ENCODE measurements at regions not wholly inside any gene's neighbourhood (a gene's known extent, or its start where the extent isn't known, plus 50 kb on each side); places are given as distances from the start of the nearest gene placed in this dataset.
"Not testable (repeated sequence)": the region's sequence is repeated elsewhere in the genome, so short reads cannot be mapped to it uniquely, and the experiment has no call there.

DNA sequence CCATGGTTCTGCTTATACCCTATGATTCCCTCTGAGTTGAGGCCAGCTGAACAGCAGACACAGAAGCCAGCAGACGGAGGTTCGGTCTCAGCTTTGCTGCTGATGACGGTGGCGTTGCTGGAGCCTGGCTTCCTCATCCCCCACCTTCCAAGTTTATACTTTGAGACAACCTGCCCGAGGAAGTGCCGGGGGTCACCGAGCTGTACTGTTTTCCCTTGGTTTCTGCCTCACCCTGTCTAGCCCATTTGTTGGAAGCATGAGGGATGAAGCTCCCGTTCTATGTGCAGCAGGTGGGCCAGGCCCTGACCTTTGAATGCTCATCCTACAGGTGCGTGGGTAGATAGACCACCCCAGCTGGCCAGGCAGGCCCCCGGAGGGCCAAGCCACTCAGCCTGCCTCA is 117.3 kb downstream of the MYCN start:
- no peak for DNase-seq

DNA sequence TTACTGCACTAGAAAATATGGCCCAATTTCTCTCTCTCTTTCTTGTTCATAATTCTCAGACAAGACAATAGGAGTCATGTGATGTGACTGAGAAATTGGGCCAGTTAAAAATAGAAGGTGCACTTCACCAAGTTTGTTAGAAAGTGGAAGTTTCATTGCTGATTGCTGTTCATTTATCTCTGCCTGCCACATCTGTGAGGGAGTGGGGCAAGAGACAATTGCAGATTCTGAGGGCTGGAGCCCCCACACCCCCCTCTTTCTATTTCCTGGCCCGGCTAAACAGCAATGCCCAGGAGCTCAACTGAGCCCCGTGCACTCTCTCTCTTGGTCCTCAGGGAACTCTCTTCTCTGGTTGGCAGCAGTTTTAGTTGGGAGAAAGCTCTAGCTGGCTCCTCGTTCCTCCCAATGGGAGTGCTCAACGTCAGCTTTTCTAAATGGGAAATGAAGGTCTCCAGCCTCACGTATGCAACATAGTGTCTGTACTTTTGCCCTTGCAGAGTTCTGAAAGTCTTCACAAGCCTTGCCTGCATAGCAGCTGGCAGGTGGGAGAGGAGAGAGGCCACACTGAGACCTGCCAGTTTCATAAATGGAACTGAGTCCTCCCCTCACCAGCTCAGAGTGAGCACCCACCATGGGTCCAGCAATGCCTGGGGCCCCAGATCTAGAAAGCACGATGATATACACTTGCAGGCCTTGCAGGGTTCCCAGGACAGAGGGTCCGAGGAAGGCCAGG is 115.7 kb downstream of the MYCN start:
- DNase-seq, result no peak

DNA sequence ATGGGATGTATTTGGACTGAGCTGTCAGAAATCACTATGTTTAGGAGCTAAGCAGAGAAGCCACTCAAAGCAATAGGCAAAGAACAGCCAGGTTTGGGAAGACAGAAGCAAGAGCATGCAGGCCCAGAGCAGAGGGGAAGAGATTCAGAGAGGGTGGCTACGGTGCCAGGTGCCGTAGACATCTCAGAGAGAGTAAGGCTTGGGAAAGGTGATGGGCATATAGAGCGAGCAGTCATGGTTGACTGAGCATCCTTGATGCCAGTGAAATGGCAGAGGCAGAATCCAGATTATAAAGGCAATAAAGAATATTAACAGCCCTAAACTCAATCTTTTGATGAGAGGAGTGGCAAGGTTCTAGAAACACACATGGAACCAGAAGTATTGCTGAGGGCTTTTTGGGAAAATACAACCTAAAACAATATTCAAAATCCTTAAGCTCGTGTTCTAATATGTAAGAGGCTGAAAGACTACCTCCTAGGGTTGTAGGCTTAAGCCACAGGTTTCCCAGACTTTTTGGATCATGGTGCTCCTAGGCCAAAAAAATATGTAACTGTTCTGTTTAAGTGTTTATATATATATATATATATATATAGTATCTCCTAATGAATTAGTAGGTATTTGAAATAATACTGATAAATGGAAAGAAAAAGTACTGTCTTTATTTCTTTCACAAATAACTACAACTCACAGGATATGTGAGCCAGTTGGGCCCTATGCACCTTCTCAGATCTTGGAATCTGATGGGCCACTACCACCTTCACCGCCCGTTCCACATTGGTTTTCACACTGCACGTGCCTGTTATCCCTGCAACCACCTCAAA is 113.3 kb downstream of the MYCN start:
- no peak for DNase-seq

DNA sequence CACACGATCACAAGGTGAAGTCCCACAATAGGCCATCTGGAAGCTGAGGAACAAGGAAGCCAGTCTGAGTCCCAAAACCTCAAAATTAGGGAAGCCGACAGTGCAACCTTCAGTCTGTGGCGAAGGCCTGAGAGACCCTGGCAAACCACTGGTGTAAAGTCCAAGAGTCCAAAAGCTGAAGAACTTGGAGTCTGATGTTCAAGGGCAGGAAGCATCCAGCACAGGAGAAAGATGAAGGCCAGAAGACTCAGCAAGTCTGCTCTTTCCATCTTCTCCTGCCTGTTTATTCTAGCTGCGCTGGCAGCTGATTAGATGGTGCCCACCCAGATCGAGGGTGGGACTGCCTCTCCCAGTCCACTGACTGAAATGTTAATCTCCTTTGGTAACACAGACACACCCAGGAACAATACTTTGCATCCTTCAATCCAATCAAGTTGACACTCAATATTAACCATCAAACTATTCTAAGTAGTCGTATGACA is 112.3 kb downstream of the MYCN start:
- not testable (repeated sequence) for DNase-seq

DNA sequence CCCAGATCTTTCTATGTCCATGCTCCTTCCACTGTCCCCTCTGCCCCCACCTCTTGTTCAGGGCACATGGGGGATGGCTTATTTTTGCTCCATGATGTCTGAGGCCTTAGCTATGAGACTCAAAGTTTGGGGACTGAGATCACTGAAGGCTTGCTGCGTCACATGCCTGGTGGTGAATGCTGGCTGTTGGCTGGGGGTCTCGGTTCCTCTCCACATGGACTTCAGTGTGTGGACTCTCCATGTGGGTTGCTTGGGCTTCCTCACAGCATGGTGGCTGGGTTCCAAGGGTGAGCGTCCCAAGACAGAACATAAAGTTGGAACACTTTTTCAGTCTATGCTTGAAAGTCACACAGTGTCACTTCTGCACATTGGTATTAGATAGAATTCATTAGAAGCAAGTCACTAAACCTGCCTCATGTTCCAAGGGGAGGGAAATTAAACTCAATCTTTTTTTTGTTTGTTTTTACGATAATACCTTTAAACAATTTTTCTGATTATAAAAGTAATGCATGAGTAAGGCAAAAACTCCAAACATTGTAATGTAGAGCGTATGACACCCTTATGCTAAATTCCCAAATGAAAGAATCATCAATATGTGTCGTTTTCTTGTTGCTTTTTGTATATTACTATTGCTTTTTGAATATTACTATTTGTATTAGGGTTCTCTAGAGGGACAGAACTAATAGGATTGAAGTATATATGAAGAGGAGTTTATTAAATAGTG is 111.7 kb downstream of the MYCN start:
- no peak for DNase-seq

DNA sequence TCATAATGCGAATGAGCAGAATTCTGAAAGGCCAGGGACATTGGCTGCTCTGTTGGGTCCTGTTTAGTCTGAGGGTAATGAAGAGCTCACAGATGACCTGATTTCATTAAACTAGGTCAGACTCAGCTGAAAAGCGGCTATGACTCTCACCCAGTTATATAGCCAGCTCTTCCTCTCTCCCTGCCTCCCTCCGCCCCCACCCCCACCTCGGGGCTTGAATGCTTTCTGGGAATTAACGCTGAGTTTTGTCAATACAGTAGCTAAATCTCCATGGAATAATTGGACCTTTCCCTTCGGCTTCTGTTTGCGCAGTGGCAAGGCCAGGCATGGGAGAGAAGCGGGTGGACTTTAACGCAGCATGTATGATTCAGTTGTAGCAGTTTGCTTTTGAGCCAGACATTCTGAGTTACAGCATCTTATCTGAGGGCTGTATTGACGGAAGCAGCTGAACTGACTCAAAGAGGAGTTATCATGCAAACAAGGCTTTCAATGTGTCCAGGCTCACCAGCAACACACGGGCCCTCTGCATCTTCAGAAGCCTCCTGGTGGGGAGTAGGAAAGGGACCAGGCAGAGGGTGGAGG is 110.6 kb downstream of the MYCN start:
- no peak for DNase-seq

DNA sequence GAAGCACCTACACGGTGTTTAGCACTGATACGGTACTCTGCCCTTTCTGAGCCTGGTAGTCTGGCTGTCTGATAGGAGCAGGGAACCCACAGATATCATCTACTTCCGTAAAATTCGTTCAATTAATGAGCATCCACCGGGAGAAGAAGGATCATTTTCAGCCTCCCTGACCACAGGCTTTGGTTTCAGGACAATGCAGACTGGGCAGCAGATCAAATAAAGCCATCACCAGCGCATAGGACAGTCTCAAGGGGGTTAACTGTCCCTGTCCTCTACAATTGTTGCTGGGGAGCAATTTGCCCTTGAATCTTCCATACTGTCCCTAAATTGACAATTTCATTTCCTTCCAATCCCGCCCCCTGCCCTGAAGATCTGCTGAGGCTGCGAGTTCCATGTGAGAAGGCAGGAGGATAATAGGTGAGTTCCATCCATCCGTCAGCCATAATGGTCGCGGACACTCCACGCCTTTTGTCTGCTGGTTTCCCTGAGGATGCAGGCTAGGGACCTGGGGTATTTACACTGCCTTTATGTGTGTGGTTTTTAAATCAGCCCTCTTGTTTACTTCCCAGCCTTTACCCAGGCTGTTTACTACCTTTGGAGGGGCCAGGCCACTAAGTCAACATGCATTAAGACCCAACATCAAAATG is 110.0 kb downstream of the MYCN start:
- DNase-seq, result no peak

DNA sequence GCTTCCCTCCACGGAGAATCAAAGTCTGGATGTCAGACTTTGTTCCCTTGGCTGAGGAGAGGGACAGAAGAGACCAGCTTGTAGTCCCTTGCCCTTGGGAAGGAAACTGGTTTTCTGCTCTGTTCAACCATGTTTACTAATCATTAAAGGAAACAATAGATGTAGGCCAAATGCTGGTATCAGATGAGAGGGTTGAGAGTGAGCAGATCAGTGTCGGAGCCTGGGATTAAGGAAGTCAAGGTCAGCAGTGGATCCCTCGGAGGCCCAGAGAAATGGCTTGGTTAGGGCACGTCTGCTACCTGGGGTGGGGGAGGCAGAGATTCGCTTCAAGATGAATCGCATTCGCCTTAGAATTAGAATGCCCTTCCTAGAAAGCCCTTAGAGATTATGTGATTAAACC is 109.1 kb downstream of the MYCN start:
- no peak for DNase-seq

DNA sequence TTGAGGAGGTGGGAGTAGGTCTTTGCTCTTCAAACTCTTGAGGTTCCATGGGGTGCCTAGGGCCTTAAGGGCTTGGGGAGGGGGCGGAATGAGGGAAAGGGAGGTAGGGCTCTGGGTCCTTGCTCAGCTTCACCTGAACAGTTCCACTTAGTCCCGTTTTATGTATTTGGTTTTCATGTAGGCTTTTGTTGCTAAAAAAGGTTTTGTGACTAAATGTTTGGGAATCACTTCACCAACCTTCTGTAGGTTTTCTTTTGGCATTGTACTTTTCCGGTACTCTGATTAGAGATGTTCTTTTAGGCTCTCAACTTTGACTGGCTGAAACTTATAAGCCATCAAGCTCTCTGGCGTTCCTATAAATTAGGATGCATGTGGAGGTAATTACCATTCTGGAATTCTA is 108.1 kb downstream of the MYCN start:
- DNase-seq, result no peak

DNA sequence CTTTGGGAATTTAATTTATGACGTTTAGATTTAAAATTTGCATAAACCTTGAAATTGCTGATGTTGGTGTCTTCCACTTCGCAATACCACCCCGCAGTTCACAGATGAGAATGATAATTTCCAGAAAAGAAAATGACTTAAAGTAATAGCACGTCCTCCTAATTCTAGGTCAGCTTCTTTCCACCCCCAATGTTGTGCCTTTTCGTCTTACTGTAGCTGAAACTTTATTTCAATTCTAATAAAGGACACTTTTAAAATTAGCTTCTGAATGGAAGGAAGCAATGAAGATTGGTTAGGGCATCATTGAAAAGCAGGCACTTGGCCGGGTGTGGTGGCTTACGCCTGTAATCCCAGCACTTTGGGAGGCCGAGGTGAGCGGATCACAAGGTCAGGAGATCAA is 107.4 kb downstream of the MYCN start:
- DNase-seq, result no peak

DNA sequence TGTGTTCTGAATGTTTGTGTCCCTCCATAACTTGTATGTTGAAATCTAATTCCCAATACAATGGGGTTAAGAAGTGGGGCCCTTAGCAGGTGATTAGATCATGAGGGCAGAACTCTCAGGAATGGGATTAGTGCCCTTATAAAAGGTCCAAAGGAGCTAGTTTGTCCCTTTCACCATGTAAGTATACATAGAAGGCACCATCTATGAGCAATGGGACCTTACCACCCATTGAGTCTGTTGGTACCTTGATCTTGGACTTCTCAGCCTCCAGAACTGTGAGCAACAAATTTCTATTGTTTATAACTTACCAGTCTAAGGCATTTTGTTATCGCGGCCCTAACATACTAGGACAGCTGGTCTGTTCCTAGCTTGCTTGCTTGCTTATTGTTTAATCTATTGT is 106.3 kb downstream of the MYCN start:
- no peak for DNase-seq

DNA sequence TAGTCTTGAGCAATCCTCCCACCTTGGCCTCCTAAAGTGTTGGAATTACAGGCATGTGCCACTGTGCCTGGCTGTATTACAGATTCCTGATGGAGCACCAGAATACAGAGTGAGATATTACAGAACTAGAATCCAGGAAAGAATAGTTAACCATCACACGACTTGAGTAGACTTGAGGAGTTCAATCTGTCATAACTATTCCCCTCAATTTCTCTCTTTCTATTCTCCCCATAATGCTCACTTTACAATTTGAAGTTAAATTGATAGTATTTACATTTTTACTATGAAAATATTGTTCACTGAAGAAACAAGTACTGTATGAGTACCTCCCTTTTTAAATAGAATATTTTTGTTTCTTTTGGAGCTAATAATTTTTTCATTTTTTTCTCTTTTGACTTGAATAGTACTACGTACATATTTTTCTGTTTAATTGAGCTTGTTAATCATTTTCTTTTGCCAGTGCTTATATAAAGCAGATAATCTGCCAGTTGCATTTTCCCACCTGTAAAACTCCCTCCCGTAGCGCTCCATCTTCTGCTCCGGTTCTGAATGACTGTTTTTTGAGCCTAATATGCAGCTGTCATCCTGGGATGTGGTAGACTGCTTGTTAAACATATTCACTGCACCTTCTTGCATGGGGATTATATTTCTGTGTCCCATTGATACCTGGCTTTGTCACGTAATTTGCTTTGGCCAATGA is 105.5 kb downstream of the MYCN start:
- no peak for DNase-seq

DNA sequence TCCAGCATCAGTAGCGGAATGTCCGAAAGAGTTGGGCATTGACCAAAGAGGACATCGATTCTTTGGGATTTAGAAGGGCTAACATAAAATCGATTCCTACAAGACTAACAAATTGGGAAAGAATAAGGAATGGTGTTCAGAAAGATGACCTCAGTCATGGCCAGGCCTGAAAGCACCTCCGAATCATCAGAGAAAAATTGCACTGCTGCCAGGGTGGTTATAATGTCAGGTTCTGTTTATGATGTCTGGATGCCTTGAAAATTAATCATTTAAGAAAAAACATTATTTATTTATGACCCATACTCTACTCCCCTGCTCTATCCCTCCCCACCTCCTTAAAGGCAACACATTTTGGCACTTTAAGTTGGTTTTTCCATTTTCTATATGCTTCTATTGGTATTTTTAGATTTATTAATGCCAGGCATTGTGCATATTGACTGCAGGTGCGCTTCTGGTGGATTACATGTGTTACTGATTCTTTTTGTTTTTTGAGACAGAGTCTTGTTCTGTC is 104.7 kb downstream of the MYCN start:
- no peak for DNase-seq

DNA sequence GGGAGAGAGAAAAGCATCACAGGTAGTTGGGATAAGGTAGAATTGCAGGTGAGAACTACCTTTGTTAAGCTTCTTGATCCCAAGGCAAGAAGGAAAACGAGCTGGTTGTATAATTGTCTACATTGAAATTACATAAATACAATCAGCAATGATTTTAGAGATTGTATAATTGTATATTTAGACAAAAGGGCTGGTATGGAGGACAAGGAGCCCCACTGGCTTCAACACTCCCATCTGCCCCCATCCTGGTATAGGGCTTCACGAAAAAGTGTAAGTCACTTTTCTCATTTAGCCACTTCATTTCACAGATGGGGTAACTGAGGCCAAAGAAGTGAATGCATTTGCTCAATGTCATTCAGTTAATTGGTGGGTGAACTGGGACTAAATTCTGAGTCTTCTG is 103.3 kb downstream of the MYCN start:
- DNase-seq, result no peak

DNA sequence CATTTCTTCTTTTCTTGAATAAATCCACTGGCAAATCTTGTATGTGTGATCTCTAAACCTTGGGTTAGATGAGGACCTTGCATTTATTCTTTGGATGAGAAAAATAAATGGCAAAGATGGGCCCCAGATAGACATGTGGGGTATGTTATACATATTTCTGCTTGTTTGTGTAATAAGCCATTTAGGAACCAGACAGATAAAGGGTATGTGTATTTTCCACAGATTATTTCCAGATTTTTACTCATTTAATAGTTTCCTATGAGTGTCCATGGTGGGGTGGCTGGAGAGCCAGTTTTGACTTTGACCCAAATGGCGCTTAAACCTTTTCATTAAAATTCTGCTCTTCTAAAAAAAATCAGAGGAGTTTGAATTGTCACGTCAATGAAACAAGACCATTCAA is 102.8 kb downstream of the MYCN start:
- DNase-seq, result no peak

DNA sequence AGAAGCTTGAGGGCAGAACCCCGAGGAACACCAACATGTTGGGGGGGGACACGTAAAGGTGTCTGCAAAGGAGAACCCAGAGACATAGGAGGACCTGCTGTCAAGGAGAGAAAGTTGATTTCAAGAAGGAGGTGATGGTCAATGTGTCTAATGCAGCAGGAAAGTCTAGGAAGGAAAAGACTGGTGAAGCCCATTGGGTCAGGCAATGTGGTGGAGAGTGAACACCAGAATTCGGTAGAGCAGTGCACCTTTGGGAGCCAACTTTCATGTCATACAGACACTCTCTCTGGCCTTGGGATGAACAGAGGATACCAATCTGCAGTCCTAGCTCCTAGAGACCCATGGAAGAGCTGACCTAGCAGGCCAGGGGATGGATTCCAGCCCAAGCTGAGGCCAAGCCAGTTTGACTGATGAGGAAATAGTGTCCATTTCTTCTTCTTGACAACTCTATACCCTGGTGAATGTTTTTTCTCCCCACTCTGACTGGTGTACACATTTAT is 101.9 kb downstream of the MYCN start:
- no peak for DNase-seq

DNA sequence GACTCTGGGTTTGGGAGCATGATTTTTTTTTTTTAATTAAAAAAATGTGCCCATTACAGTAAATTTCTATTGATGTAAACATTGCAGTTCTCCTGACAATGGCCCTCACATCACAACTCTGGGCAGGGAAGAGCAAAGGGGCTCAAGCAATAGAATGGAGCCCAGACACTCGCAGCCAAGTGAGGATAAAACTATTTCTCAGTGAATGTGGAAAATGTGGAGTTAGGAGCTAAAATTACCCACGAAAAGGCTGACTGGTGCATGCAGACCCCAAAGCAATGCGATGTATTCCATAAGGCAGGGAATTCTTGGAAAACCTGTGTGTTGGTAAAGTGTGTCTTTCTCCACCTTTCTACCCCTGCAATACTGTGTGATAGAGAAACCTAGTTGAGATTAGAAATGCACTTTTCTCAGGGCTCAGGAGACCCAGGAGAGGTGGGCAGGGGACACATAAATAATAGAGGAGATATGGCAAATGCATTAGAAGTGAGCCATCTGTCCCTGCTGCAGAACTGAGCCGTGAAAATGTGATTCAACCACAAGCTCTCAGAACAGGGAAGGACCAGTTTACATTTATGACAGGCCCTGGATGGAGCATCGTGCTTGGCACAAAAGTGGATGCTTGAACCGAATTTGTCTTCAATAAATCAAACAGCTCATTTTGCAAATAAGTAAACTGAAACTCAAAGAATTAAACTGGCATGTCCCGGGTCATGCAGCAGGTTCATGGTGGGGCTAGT is 100.1 kb downstream of the MYCN start:
- no peak for DNase-seq

DNA sequence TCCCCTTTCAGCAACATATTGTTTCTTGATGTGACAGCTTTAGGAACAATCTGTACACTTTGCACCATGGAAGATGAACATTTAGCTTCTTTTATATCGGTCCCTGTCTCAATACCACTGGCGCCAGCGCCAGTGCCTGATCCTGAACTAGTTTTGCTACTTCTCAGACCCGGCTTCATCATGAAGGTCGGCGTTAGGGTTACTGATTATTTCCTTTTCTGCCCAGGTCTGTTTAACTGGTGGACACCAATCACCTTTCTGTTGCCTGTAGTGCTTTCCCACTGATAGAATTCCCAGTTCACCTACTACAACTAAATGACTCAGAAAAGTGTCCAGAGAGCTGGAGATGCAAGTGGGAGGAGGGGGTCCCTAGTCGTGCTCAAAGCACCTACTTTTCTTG is 99.5 kb downstream of the MYCN start:
- no peak for DNase-seq

DNA sequence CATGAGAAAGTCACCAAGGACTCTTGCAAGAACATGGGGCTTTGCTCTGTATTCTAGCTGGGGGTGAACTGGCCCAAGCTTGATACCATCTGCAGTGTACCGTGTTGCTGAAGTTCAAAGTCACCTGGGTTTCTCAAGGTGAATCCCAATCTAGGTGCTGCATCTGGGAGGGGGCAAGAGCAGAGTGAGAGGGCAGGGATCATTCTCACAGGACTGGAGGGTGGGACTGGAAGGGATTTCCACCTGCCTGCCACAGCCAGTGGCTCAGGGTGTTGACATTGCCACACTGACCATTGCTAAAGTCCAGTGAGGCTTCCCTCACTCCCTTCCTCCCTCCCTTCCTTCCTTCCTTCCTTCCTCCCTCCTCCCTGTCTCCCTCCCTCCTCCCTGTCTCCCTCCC is 98.7 kb downstream of the MYCN start:
- no peak for DNase-seq

DNA sequence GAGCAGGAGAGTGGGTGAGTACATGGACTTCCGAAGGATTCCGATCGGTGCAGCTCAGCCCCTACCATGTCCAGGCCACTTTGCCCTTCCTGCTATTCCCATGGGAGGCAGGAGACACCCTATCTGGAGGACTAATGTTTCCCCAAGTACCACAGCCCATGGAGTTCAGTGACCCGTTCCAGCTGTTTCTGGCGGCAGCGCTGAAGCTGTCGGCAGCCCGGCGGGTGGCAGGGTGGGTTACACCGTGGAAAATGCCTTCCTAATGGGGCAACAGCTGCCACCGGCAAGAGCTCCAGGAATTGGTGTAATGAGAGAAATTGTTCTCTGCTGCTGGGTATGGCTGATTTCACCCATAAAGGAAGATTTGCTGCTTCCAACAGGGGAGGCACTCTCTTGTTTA is 98.3 kb downstream of the MYCN start:
- DNase-seq, result no peak
